ENCODE measurements at regions not wholly inside any gene's neighbourhood (a gene's known extent, or its start where the extent isn't known, plus 50 kb on each side); places are given as distances from the start of the nearest gene placed in this dataset.

DNA sequence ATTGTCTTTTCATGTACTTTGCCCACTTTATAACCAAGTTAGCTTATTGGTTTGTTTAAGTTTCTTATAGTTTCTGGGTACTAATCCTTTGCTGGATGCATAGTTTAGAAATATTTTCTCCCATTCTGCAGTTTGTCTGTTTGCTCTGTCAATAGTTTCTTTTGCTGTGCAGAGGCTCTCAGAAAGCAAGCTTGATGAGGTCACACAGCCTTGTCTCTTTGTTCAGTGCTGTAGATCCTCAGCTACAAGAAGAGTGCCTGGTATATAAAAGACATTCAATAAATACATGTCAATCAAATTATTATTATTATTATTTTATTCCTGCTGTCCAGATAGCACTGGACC, 55.2 kb upstream of the MEDAG start:
- Mint-ChIP-seq H3K27ac (no peak overlapping the region), H3K36me3 (no peaks in the 10 kb centered on the region), H3K9me3 (peaks cover 20% of the 10 kb centered on the region), H3K4me1 (no peaks in the 10 kb centered on the region), H3K27me3 (ENCODE audit: low read depth) (no peaks in the 10 kb centered on the region), H3K4me3 (no peak overlapping the region)
- ATAC-seq, result no peak
- TF ChIP-seq CREB1 (CRISPR knock-in tag; IDR thresholded peaks at IDR 0.05) (no peak), SP1 (CRISPR knock-in tag; conservative IDR thresholded peaks at IDR 0.05) (no peak)
- TF ChIP-seq, protein P1, sequence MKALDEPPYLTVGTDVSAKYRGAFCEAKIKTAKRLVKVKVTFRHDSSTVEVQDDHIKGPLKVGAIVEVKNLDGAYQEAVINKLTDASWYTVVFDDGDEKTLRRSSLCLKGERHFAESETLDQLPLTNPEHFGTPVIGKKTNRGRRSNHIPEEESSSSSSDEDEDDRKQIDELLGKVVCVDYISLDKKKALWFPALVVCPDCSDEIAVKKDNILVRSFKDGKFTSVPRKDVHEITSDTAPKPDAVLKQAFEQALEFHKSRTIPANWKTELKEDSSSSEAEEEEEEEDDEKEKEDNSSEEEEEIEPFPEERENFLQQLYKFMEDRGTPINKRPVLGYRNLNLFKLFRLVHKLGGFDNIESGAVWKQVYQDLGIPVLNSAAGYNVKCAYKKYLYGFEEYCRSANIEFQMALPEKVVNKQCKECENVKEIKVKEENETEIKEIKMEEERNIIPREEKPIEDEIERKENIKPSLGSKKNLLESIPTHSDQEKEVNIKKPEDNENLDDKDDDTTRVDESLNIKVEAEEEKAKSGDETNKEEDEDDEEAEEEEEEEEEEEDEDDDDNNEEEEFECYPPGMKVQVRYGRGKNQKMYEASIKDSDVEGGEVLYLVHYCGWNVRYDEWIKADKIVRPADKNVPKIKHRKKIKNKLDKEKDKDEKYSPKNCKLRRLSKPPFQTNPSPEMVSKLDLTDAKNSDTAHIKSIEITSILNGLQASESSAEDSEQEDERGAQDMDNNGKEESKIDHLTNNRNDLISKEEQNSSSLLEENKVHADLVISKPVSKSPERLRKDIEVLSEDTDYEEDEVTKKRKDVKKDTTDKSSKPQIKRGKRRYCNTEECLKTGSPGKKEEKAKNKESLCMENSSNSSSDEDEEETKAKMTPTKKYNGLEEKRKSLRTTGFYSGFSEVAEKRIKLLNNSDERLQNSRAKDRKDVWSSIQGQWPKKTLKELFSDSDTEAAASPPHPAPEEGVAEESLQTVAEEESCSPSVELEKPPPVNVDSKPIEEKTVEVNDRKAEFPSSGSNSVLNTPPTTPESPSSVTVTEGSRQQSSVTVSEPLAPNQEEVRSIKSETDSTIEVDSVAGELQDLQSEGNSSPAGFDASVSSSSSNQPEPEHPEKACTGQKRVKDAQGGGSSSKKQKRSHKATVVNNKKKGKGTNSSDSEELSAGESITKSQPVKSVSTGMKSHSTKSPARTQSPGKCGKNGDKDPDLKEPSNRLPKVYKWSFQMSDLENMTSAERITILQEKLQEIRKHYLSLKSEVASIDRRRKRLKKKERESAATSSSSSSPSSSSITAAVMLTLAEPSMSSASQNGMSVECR (CRISPR knock-in tag; IDR thresholded peaks at IDR 0.05; ENCODE audit: borderline replicate concordance), result no peak
- POLR2A ChIA-PET, result no interaction called here
- CTCF ChIA-PET, result no interaction called here
- no peak for DNase-seq (ENCODE audit: low spot score)

DNA sequence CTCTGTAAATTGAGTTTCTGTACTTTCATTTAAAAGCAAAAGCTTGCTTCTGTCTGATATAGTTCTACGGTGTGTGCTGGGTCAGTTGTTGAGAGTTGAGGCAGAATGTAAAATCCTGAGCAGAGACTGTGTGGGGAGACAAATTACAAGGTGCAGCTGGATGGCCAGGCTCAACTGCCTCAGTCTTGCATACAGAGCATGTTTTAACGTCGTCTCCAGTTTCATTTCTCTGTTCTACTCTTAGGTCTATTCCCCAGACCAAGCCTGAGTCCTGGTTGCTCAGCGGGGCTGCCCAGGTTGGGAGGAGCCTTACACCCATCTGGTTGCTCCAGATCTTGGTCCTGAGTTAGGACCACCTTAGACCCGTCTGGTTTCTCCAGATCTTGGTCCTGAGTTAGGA, 54.4 kb upstream of the MEDAG start:
- ATAC-seq (no peak), DNase-seq (ENCODE audit: low spot score) (no peak)
- H3K27ac Mint-ChIP-seq, result no peak overlapping the region
- ChIA-PET POLR2A (no interaction called here), CTCF (no interaction called here)
- TF ChIP-seq ZNF121 (CRISPR knock-in tag; IDR thresholded peaks at IDR 0.05), result no peak
- H3K4me3 Mint-ChIP-seq, result no peak overlapping the region
- H3K9me3 Mint-ChIP-seq, result peaks cover 15% of the 10 kb centered on the region
- H3K4me1 Mint-ChIP-seq, result no peaks in the 10 kb centered on the region
- H3K36me3 Mint-ChIP-seq, result no peaks in the 10 kb centered on the region
- H3K27me3 Mint-ChIP-seq (ENCODE audit: low read depth), result no peaks in the 10 kb centered on the region

DNA sequence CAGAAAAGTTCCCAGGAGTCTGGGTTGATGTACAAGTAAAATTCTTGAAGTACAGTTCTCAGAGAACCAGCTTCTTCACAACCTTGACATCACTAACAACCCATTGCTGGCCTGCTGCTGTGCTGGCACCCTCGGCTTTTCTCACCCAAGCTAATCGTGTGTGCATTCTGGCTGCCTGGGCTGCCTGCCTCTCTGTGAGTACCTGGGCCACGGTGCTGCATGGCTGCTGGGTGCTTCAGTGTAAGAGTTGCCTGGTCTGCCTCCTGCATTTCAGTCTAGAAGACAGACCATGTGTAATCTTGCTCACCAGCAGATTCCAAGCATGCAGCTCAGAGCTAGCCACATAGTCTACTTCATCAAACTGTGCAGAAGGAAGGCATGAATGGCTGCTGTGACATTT, 50.5 kb upstream of the MEDAG start:
- Mint-ChIP-seq H3K9me3 (peaks cover 14% of the 10 kb centered on the region), H3K36me3 (no peaks in the 10 kb centered on the region), H3K4me3 (no peak overlapping the region), H3K4me1 (peaks cover 9% of the 10 kb centered on the region), H3K27ac (no peak overlapping the region), H3K27me3 (ENCODE audit: low read depth) (peaks cover 24% of the 10 kb centered on the region)
- DNase-seq (ENCODE audit: low spot score) (no peak), ATAC-seq (no peak)
- ChIA-PET CTCF (interaction anchor here (0.9 to 2.3 kb wide), 2 partner anchors 10 to 37 kb away, joined by 4 to 8 read pairs; no protein-coding TSS in a partner anchor), POLR2A (no interaction called here)
- TF ChIP-seq, protein P2, sequence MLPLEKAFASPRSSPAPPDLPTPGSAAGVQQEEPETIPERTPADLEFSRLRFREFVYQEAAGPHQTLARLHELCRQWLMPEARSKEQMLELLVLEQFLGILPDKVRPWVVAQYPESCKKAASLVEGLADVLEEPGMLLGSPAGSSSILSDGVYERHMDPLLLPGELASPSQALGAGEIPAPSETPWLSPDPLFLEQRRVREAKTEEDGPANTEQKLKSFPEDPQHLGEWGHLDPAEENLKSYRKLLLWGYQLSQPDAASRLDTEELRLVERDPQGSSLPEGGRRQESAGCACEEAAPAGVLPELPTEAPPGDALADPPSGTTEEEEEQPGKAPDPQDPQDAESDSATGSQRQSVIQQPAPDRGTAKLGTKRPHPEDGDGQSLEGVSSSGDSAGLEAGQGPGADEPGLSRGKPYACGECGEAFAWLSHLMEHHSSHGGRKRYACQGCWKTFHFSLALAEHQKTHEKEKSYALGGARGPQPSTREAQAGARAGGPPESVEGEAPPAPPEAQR (CRISPR knock-in tag; IDR thresholded peaks at IDR 0.05), result no peak
- TF ChIP-seq CBFB (CRISPR knock-in tag; IDR thresholded peaks at IDR 0.05; ENCODE audit: low read depth) (no peak), NR1H2 (CRISPR knock-in tag; IDR thresholded peaks at IDR 0.05) (no peak), RELA (CRISPR knock-in tag; IDR thresholded peaks at IDR 0.05; ENCODE audit: borderline replicate concordance) (no peak), ZBTB21 (CRISPR knock-in tag; IDR thresholded peaks at IDR 0.05; ENCODE audit: borderline replicate concordance) (no peak), HMGA2 (CRISPR knock-in tag; IDR thresholded peaks at IDR 0.05) (no peak), TP53 (CRISPR knock-in tag; IDR thresholded peaks at IDR 0.05) (no peak)
- TF ChIP-seq, protein P3, sequence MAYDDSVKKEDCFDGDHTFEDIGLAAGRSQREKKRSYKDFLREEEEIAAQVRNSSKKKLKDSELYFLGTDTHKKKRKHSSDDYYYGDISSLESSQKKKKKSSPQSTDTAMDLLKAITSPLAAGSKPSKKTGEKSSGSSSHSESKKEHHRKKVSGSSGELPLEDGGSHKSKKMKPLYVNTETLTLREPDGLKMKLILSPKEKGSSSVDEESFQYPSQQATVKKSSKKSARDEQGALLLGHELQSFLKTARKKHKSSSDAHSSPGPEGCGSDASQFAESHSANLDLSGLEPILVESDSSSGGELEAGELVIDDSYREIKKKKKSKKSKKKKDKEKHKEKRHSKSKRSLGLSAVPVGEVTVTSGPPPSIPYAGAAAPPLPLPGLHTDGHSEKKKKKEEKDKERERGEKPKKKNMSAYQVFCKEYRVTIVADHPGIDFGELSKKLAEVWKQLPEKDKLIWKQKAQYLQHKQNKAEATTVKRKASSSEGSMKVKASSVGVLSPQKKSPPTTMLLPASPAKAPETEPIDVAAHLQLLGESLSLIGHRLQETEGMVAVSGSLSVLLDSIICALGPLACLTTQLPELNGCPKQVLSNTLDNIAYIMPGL (CRISPR knock-in tag; IDR thresholded peaks at IDR 0.05), result no peak
- TF ChIP-seq, protein P4, sequence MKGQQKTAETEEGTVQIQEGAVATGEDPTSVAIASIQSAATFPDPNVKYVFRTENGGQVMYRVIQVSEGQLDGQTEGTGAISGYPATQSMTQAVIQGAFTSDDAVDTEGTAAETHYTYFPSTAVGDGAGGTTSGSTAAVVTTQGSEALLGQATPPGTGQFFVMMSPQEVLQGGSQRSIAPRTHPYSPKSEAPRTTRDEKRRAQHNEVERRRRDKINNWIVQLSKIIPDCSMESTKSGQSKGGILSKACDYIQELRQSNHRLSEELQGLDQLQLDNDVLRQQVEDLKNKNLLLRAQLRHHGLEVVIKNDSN (CRISPR knock-in tag; IDR thresholded peaks at IDR 0.05), result no peak

All from WTC11 (cell line).